K562 (cell line): ENCODE measurements at regions not wholly inside any gene's neighbourhood (a gene's known extent, or its start where the extent isn't known, plus 50 kb on each side); places are given as distances from the start of the nearest gene placed in this dataset.

Experiments used
- ATAC-seq: fragments of 200-7000 bp; cut with Tn5 transposase; 3 replicates; pipeline ENCODE4 v1.9.1; 2020; ENCODE audit warnings: moderate library complexity
- BruUV-seq: library from RNA; stranded (reverse); fragments of 400-500 nt; replicated peaks from 2 replicates; lab custom pipeline; 2021; lab: Mats Ljungman, UMichigan
- CTCF ChIA-PET: fragments of 300-600 bp; formaldehyde crosslinking; extraction: SDS; loops from one replicate; lab custom pipeline; 2021; ENCODE audit warnings: low intra/inter-chr PET ratio; lab: Yijun Ruan, JAX
- POLR2A ChIA-PET: fragments of 300-600, 350-650 bp; sonication (Branson Sonifier 250); formaldehyde crosslinking; extraction: SDS; loops from one replicate; lab custom pipeline; 2021; ENCODE audit warnings: antibody characterized with exemption, inconsistent platforms; lab: Yijun Ruan, JAX
- DNase-seq, 4 experiments: peaks; one replicate each; pipeline versions ENCODE4 v3.0.0 to v3.0.0-alpha.2; 2011 to 2018; ENCODE audit warnings: low spot score in 3 of 4, mixed read lengths in 3 of 4; ENCODE audit errors: extremely low read depth in 1 of 4
- FAIRE-seq: peaks from 2 replicates; lab custom pipeline; 2011; peaks lifted over from hg19 to GRCh38; lab: Jason Lieb, UNC
- H2AFZ ChIP-seq: 2 replicates; pipeline ENCODE4 v1.6.0; 2011; ENCODE audit warnings: low read depth, low read length, control low read depth, inconsistent platforms
- H3K27ac ChIP-seq: fragments of 200-600 bp; 3 replicates; pipeline ENCODE4 v1.8.0; 2011; ENCODE audit warnings: low read depth, mild to moderate bottlenecking, control low read depth, inconsistent platforms, low read length, moderate library complexity, mixed read lengths; ENCODE audit errors: extremely low read depth
- H3K27me3 ChIP-seq, 2 experiments: fragments of 300-600 bp in 1 of 2; 2 replicates in 1 of 2; 3 replicates in 1 of 2; pipeline versions ENCODE4 v1.6.0 to v1.8.0; 2011; ENCODE audit warnings: inconsistent platforms in 2 of 2, low read length in 2 of 2, mild to moderate bottlenecking in 1 of 2, mixed read lengths in 1 of 2, moderate library complexity in 1 of 2; ENCODE audit not compliant: control insufficient read depth in 2 of 2, insufficient read depth in 2 of 2
- H3K36me3 ChIP-seq: fragments of 300-600 bp; 3 replicates; pipeline ENCODE4 v1.8.0; 2011; ENCODE audit warnings: mild to moderate bottlenecking, low read length, inconsistent platforms; ENCODE audit not compliant: control insufficient read depth, insufficient read depth
- H3K4me1 ChIP-seq, 2 experiments: fragments of 200-600 bp in 1 of 2; replicated peaks in 1 of 2; 2 replicates in 1 of 2; 3 replicates in 1 of 2; pipeline versions ENCODE4 v1.5.1 to v1.8.0; 2011; ENCODE audit warnings: inconsistent platforms in 2 of 2, low read length in 2 of 2, mild to moderate bottlenecking in 1 of 2, mixed read lengths in 1 of 2, moderate library complexity in 1 of 2; ENCODE audit not compliant: control insufficient read depth in 2 of 2, insufficient read depth in 2 of 2
- H3K4me2 ChIP-seq: 2 replicates; pipeline ENCODE4 v1.6.1; 2011; ENCODE audit warnings: low read length, control low read depth, inconsistent platforms, mixed read lengths; ENCODE audit not compliant: insufficient read depth
- H3K4me3 ChIP-seq: fragments of 200-600 bp; sonication (generic), shearing (Covaris generic); 2 replicates; pipeline ENCODE4 v1.5.1; 2016; ENCODE audit warnings: control low read depth, inconsistent platforms
- H3K79me2 ChIP-seq: fragments of 200-600 bp; 3 replicates; pipeline ENCODE4 v1.8.0; 2011; ENCODE audit warnings: low read length, inconsistent platforms; ENCODE audit not compliant: control insufficient read depth, insufficient read depth
- H3K9ac ChIP-seq, 2 experiments: 2 replicates each; pipeline versions ENCODE4 v1.6.0 to v1.6.1; 2011; ENCODE audit warnings: low read depth in 2 of 2, low read length in 2 of 2, control low read depth in 1 of 2, inconsistent platforms in 1 of 2, mild to moderate bottlenecking in 1 of 2, mixed read lengths in 1 of 2; ENCODE audit not compliant: insufficient read depth in 1 of 2
- H3K9me1 ChIP-seq: one replicate; pipeline ENCODE4 v1.6.0; 2011; ENCODE audit warnings: inconsistent platforms, mild to moderate bottlenecking, low read length, moderate library complexity; ENCODE audit not compliant: control insufficient read depth, insufficient read depth
- H3K9me3 ChIP-seq: replicated peaks from 2 replicates; pipeline ENCODE4 v1.5.1; 2011; ENCODE audit warnings: low read depth, low read length, inconsistent platforms; ENCODE audit not compliant: control insufficient read depth, insufficient read depth
- H4K20me1 ChIP-seq: replicated peaks from 2 replicates; pipeline ENCODE4 v1.6.1; 2011; ENCODE audit warnings: low read length, inconsistent platforms, mixed read lengths; ENCODE audit not compliant: control insufficient read depth, insufficient read depth
- BMI1 ChIP-seq: fragments of 150-350 bp; IDR thresholded peaks from 2 replicates; pipeline ENCODE4 v1.6.1; 2014; ENCODE audit warnings: low read length
- SMAD1 ChIP-seq: fragments of 150-350 bp; IDR thresholded peaks from 2 replicates; pipeline ENCODE4 v1.6.1; 2014; ENCODE audit warnings: low read length, low read depth; ENCODE audit not compliant: partially characterized antibody
- ZSCAN29 ChIP-seq: fragments of 450-650 bp; IDR thresholded peaks from 2 replicates; pipeline ENCODE4 v1.6.1; 2017
- WGBS: fragments of 100-300 bp; shearing (Covaris generic); methylation state at CpG from one replicate; pipeline ENCODE4 v1.1.6; 2016; ENCODE audit warnings: low coverage, mixed read lengths; ENCODE audit not compliant: insufficient coverage; ENCODE audit errors: missing lambda C conversion rate; 5-methylcytosine and 5-hydroxymethylcytosine counted together
- in situ Hi-C: fragments of 300-500 bp; cut with MboI; formaldehyde crosslinking; loops from 4 replicates; pipeline ENCODE4 v1.15.0; 2018; ENCODE audit warnings: inconsistent platforms, mixed read lengths
- intact Hi-C: fragments of 100-400 bp; cut with micrococcal nuclease; formaldehyde crosslinking; loops from 2 replicates; pipeline ENCODE4 v1.14.2; 2022
- TF ChIP-seq, protein P1 (sequence below): fragments of 250-450 bp; sonication (Bioruptor Pico); IDR thresholded peaks from 2 replicates; pipeline ENCODE4 v1.8.0; 2022; ENCODE audit warnings: inconsistent platforms, mild to moderate bottlenecking, moderate library complexity, borderline replicate concordance
- TF ChIP-seq, protein P2 (sequence below): fragments of 450-650 bp; formaldehyde crosslinking; IDR thresholded peaks from 2 replicates; pipeline ENCODE4 v1.4.0; 2022; ENCODE audit warnings: missing genetic modification characterization

DNA sequence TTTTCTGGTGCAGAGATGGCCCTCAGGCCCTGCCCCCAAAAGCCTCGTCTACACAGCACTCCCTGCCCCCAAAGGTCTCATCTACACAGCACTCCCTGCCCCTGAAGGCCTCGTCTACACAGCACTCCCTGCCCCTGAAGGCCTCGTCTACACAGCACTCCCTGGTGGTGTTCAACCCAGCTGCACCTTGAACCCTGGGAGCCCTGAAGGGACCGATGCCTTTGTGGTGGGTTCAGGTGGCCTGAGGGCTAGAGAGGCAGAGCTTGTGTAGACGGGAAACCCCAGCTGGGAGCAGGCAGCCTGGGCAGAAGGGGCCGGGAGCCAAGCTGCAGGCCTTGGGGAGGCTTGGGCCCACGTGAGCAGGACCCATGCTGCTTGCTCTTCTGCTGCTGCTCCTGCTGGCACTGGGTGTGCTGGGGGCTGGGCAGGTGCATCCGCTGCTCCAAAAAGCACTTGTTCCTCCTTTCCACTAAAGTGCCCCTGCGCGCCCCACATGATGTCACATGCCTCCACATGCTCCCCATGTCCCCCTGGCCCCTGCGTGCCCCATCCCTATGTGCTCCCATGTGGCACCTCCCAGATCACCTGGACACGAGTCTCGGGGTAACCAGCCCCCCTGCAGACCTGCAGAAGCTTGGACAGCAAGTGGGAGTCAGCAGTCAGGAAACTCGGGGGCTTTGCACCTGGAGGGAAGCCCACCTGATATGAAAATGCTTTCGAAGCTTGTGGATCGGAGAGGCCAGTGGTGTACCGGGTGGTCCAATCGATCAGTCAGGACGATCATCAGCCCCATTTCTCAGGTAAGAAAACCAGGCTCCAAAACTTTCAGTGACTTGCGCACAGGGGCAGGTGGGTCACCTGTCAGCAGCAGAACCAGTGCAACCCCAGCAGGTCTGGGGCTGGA is 94.9 kb upstream of the CTDP1 start:
- H4K20me1 ChIP-seq: no peaks in the 10 kb centered on the region
- peaks cover 0 to 16% of the 10 kb centered on the region in 2 experiments; a peak in 2 of 5 replicates for H3K27me3 ChIP-seq
- no peak for ATAC-seq
- 11% methylated on average over 14 of the region's 20 CpGs for WGBS
- no peaks in the 10 kb centered on the region for H3K9me1 ChIP-seq
- no peak overlapping the region for H3K9ac ChIP-seq
- H2AFZ ChIP-seq: no peak overlapping the region
- no TSS peak for BruUV-seq
- ChIA-PET CTCF (no interaction called here), POLR2A (no interaction called here)
- intact Hi-C loops: no loop called here
- in situ Hi-C loops: no loop called here
- H3K4me3 ChIP-seq: no peak overlapping the region
- no peak overlapping the region for H3K27ac ChIP-seq
- no peak for FAIRE-seq
- peaks cover 0 to 36% of the 10 kb centered on the region in 2 experiments; a peak in 2 of 5 replicates for H3K4me1 ChIP-seq
- DNase-seq: no peak
- TF ChIP-seq, protein P1, sequence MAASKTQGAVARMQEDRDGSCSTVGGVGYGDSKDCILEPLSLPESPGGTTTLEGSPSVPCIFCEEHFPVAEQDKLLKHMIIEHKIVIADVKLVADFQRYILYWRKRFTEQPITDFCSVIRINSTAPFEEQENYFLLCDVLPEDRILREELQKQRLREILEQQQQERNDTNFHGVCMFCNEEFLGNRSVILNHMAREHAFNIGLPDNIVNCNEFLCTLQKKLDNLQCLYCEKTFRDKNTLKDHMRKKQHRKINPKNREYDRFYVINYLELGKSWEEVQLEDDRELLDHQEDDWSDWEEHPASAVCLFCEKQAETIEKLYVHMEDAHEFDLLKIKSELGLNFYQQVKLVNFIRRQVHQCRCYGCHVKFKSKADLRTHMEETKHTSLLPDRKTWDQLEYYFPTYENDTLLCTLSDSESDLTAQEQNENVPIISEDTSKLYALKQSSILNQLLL (CRISPR knock-in tag): no peak
- no peak for TF ChIP-seq BMI1
- TF ChIP-seq SMAD1: no peak
- TF ChIP-seq ZSCAN29: peak; percentile 96
- TF ChIP-seq, protein P2, sequence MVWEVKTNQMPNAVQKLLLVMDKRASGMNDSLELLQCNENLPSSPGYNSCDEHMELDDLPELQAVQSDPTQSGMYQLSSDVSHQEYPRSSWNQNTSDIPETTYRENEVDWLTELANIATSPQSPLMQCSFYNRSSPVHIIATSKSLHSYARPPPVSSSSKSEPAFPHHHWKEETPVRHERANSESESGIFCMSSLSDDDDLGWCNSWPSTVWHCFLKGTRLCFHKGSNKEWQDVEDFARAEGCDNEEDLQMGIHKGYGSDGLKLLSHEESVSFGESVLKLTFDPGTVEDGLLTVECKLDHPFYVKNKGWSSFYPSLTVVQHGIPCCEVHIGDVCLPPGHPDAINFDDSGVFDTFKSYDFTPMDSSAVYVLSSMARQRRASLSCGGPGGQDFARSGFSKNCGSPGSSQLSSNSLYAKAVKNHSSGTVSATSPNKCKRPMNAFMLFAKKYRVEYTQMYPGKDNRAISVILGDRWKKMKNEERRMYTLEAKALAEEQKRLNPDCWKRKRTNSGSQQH (CRISPR knock-in tag): no peak
- H3K9me3 ChIP-seq: no peaks in the 10 kb centered on the region
- H3K4me2 ChIP-seq: no peak overlapping the region
- no peaks in the 10 kb centered on the region for H3K36me3 ChIP-seq
- H3K79me2 ChIP-seq: no peaks in the 10 kb centered on the region
